B cell (primary cell): ENCODE measurements at regions not wholly inside any gene's neighbourhood (a gene's known extent, or its start where the extent isn't known, plus 50 kb on each side); places are given as distances from the start of the nearest gene placed in this dataset.

ENCODE experiments used
- CTCF ChIP-seq: fragments of 200-600 bp; IDR thresholded peaks from one replicate; pipeline ENCODE4 v1.8.0; 2022; ENCODE audit warnings: antibody characterized with exemption, mild to moderate bottlenecking
- EZH2 ChIP-seq: IDR thresholded peaks from 2 replicates; pipeline ENCODE4 v1.6.1; 2012; ENCODE audit warnings: borderline replicate concordance, low read depth, mild to moderate bottlenecking, moderate library complexity, low read length; ENCODE audit not compliant: insufficient read depth, poor library complexity, severe bottlenecking

- no peak for TF ChIP-seq CTCF
- TF ChIP-seq EZH2: no peak
Observed at GRCh38 chr7:133185512-133185911, 67.4 kb upstream of the EXOC4 start.
